GM19395 (cell line): ENCODE measurements at regions not wholly inside any gene's neighbourhood (a gene's known extent, or its start where the extent isn't known, plus 50 kb on each side); places are given as distances from the start of the nearest gene placed in this dataset.
"Not testable (repeated sequence)": the region's sequence is repeated elsewhere in the genome, so short reads cannot be mapped to it uniquely, and the experiment has no call there.

ENCODE experiments used
- ATAC-seq: cut with Tn5 transposase; IDR thresholded peaks from one replicate; pipeline ENCODE4 v1.9.1; 2021; ENCODE audit warnings: mild to moderate bottlenecking, moderate library complexity; ENCODE audit not compliant: unreplicated experiment

DNA sequence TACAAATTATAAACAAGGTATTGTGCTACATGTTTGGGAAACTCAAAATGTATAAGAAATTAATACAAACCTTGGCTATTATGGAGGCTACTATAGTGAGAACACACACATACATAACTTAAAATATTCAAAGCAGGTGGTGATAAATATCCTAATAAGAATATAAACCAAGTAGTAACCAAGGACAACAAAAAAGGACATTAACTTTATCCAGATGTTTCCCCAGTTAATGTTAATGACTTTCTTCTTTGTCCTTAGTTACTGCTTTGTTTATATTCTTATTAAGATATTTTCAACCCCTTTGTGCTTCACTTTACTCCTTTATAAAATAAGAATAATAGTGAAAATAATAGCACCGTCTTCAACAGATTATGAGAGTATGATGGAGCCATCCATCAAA, 241.6 kb downstream of the CALCRL start:
- no peak for ATAC-seq

DNA sequence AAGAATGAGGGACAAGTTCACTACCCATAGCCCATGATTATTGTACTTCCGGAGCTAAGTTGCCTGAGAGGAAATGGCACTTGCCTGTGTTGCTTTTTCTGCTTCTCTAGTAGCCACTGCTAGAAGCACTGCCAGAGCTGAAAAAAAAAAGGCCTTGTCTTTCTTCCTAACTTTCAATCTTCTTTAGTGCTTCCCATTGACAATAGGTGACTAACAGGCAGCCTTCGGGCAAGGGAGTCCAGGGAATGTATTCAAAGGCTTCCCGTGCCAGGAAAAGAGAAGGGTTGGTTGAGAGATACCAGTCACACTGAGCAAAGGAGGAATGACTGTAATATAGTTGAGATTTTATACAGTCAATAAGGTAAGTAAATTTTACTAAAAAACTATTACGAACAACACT, 242.0 kb downstream of the CALCRL start:
- ATAC-seq, result no peak

GRCh38 chr2:187198136-187198535, 249.9 kb downstream of the CALCRL start:
- no peak for ATAC-seq

DNA sequence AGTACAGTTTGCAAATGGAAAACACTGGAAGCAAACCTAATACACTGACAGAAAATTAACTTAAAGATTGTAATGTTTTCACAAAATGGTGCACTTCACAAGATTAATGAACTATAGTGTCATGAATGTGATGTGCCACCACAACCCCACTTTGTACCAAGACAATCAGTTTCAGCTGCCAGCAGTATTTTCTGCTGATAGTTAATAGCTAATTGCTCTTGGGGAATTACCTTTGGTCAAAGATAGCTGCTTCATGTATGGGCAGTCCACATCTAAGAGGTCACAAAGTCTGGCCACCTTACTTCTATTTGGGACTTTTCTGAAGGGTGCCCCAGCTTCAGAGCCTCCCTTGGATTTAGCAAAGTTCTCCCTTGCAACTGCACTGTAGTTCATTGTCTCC, 254.0 kb downstream of the CALCRL start:
- no peak for ATAC-seq

- no peak for ATAC-seq
Observed at GRCh38 chr2:187188783-187189631, 259.0 kb downstream of the CALCRL start.

GRCh38 chr2:187187519-187187918, 260.5 kb downstream of the CALCRL start:
- no peak for ATAC-seq

DNA sequence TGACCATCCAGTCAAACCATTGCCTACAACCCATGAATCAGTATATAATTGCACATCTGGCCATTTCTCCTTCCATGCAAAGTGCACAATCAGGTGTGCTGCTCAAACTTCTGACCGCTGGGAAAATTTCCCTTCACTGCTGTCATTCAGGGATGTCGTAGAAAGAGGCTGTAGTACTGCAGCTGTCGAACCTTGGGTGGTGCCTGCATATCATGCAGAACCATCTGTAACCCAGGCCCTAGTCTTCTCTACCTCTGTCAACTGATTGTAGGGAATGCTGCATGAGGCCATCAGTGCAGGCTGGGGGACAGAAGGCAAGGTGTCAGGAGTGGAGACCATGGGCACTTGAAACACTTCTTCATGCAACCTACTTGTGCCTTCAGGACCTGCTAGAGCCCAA, 267.5 kb downstream of the CALCRL start:
- ATAC-seq, result no peak

DNA sequence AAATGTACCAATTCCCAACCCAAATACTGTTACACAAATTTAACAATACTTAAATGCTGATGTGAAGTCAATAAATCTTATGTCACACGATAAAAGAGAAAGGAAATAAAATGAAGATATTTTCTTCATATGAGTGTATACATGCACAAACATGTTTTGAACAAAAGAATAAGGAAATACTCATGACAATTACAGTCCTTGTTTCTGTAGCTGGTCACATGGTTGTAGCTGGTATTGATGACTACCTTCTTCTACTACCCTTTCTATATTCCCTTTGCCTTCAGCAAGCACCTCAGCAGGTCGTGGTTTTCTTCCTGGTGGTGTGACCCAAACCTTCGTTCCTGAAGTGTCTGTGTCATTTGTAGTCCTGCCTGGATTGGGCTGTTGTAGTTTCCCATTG, 269.2 kb downstream of the CALCRL start:
- ATAC-seq, result not testable (repeated sequence)

- no peak for ATAC-seq
Observed at GRCh38 chr2:187177253-187177652, 270.8 kb downstream of the CALCRL start.

DNA sequence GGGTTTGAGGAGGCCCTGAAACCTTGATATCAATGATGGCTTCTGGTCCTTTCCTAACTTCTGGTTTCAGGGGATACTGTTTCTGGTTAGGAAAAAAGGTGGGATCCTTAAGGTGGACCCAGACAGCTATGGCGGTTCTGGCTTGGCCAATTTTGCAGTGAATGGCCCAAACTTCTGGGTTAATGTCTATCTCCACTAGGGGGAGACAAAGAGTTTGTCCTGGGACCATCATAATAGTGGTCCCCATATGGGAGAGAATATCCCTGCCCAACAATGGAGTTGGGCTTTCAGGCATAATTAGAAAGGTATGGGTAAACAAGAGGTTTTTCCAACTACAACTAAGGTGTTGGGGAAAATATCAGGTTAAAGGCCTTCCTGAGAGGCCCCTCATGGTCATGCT, 273.5 kb downstream of the CALCRL start:
- no peak for ATAC-seq

GRCh38 chr2:187171318-187171717, 276.7 kb downstream of the CALCRL start:
- peak; percentile 38 for ATAC-seq

DNA sequence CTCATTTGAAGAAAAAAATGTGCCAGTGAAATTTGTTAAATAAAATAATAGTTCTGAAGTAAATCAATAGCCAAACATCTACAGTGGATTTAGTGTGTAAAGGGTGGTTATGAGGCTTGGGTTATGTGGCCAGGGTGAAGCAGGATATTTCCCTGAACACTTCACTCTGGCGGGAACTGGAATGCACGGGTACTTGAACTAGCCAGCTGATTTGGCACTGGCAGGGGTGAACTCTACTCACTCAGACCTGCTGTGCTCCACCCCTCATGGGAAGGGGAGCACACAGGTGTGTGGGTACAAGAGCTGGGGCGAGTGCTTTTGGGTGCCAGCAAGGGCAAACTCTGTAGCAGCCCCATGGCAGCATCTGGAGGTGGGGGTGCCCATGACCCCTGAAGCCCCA, 278.2 kb downstream of the CALCRL start:
- ATAC-seq, result no peak

DNA sequence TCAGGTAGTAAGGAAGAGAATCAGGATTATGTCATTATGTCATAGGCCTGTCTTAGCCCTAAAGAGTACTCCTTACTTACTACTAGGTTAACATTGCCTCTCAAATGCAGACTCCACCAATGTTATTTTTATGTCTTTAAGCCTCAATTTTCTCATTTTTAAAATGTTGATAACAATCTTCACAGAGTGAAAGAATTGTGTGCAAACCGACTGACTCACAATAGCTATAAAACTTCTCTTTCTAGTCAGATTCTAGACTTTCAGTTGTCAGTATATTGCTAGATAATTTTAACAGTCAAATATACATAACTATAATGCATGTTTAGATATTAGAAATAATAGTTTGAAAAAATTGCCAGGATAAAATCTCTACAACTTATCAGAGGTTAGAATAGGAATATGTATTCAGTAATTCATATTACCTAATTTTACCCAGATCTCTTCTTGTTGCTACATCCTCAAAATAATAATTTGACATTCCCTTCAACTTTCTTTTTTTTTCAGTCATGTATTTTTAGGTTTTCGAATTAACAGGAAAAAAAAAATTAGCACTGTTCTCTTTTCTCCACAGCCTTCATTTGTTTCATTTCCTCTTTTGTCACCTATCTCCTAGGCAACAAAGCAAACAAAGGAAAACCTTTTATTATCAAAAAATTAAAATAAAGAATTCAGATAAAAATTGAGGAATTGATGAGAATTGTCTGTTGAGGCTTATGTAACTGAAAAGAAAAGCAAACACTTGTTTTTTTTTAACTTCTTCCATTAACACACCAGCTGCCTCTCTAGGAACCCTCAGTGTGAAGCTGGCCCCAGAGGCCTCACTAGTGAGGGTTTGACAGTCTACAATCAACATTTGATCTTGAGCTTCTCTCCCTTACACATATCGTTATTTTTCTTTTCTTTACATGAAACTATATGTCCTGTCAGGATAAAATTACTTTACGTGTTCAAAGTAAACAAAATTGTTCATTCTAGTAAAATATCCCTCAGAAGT, 279.0 kb downstream of the CALCRL start:
- peak; percentile 72 for ATAC-seq

DNA sequence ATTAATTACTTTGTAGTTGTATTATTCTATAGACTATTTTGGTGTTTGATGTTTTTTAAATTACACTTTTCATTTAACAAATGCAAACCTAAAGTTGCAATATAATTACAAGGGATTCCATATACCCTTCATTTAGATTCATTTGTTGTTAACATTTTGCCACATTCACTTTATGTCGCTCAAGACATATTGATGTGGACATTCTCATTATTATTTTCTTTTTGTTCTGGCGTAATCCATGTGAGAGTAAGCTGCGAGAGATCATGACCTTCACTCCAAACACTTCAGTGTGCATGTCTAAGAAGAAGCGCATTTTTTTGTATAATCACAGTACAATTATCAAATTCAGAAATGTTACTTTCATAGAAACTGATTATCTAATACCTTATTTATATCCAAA, 280.6 kb downstream of the CALCRL start:
- no peak for ATAC-seq

GRCh38 chr2:187165936-187166610, 282.0 kb downstream of the CALCRL start:
- ATAC-seq, result no peak

DNA sequence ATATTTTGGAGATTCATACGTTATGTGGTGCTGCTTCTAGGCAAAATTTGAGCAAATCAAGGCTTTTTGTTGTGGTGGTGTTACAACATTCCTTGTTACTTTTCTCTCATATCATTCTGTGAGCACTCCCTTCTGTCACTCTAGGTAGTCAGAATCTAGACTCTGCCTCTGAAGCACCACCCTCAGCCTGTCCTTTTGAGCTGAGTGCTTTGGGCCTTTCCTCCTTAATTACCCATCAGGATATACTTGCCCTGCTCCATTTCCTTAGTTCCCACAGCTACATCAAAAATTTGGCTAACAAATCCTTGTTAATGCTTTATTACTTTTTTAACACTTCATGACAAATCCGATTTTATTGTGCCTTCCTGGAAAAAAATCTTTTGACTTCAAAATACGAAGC, 289.6 kb downstream of the CALCRL start:
- no peak for ATAC-seq

DNA sequence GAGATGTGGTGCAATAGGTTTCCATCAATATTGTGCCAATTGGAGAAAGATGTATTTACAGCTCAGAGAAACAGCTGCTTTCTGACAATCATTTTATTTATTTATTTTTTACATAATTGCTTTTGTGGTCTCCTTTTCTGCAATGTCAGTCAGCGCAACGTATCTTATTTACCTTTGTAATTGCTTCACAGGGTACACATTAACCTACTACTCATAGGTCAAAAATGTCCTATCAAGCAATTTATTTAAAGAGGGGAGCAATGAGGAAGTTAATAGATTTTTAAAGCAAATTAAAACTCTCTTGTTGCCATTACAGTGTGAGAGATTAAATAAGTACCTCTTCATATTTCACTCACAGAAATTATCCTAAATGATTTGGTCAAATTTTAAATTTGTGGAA, 291.0 kb downstream of the CALCRL start:
- ATAC-seq, result no peak

DNA sequence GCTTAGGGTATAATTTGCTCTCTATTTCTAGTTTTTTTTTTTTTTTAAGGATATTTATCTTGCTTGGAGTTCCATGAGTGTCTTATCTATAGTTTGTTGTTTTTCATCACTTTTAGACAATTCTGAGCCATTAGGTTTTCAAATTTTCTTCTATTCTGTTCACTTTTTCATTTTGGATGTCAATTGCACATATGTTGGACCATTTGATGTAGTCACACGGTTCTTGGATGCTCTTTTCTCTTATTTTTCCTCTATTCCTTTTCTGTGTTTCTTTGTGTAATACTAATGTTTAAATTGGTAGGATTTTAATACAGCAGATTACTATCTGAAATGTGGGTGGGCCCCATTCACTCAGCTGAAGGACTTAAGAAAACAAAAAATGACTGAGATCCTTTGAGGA, 292.6 kb downstream of the CALCRL start:
- no peak for ATAC-seq

DNA sequence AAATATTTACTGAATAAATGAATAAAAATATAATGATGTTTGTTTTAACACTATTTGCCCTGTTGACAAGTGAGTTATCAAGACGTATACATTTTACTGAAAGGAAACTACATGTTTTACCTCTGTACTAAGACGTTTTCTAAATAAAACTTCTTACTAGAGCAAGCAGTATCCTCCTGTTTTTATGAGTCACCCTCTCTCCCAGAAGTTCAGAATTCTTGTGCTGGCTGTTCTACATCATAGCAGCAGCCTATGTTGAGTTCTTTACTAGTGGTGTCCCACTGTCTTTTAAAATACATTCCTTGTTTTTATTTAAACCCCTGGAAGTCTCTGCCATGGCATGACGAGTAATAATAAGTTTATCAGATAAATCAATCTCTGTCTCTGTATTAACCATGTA, 297.4 kb downstream of the CALCRL start:
- ATAC-seq, result no peak

DNA sequence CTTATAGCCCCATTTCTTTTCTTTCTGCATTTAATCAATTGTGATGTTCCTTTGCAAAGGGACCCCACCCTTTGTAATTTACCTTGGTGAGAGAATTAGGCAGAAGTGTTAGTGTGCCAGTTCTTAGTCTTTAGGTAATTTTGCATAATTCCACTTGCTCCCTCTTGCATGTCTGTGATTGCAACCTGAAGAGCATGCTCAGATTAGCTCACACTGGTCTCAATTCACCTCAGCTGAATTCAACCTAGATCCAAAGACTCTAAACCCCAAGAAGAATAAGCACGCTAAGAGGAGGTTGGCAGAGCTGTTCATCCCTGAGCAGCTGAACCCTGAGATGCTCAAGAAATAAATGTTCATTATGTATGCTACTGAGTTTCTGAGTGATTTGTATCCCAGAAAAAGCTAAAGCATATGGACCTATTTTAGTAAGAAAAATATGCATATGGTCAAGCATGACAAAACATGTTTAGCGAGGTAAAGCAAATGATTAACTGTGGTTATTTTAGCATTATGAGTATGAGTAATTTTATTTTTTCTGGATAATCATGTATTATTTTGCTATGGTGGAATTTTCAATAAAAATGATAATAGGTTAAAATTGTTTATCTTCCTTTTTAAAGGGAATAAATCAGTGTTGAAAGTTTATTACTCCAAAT, 299.2 kb upstream of the ZSWIM2 start:
- ATAC-seq, result no peak

DNA sequence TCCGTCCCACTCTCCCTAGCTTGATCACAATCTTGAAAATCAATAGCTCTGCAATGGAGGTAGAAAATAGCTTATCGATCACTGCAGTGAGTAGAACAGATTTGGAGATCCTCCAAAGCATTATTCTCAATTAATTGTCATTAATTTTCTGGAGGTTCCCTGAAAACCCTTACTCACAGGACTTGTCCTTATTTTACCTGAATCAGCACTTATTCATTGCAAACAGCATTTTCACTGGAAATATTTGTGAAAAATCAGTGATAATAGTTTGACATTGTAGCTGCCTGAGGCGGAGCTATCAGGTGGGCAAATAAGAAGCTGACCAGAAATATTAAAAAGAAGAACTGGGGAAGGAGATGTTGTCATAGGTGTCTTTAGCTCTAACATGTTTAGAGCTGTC, 294.6 kb upstream of the ZSWIM2 start:
- ATAC-seq, result no peak
